ENCODE measurements at regions not wholly inside any gene's neighbourhood (a gene's known extent, or its start where the extent isn't known, plus 50 kb on each side); places are given as distances from the start of the nearest gene placed in this dataset.

DNA sequence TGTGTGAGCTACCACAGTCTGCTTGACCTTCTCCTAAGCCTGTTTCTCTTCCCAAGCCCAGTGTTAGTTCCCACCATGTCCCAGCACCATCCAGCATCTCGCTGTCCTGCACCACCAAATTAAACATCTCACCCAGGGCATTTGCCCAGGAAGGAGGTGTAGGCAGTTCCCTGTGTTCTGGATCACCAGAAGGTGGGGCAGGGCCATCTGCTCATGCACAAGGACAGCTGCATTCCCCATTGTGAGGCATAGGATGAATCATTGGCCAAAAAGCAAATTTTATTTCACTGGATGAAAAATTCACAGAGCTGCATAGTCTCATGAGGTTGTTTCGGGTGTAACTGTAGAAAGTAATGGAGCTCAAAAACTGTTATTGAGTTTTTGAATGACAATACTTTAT lies 89.5 kb upstream of the GRIA1 start:
- DNase-seq = no peak

DNA sequence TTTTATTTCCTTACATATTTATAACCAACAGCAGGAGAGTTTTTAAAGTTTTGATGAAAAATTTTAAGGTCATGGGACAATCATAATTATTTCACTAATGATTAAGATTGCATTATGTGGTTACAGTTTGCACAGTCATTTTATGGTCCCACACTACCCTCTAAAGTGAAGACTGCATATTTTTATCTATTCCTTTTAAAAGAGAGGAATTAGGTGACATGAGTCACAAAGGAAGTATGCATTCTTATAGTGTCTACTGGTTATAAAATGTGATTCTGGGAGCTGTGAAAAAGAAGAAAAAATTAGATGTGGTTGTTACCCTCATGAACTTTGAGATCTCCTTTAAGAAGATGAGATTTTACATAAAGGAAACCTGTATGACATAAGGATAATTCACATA lies 87.9 kb upstream of the GRIA1 start:
- no peak for DNase-seq

DNA sequence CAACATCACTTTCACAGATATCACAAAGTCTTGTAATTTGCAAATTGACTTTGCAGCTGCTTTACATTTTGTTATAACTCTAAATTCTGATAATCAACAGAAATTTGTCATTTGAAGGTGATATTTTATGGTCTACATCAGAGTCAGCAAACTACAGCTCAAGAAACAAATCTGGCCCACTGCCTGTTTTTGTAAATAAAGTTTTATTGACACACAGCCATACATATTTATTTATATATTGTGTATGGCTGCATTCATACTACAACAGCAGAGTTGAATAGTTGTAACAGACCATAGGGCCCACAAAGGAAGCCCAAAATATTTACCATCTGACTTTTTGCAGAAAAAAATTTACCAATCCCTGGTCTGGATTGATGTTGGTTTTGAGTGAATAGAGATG lies 87.0 kb upstream of the GRIA1 start:
- no peak for DNase-seq

DNA sequence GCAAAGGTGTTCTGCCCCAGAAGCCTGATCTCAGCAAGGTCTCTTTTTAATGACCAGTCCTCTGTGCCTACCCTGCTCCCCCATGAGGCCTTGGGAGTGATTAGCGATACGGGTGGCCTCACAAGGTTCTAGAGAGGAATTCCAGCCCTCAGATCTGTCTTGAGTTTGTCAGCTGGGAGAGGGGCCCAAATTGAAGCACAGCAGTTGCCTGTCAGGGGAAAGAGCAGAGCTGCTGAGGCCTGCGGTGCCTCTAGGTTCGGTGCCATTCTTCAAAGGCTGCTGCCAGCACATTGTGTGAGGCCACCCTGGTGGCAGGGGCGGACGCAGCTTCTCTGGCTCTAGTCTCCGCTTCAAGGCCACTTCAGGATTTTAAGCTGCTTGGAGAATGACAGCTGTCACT lies 85.7 kb upstream of the GRIA1 start:
- DNase-seq = no peak

DNA sequence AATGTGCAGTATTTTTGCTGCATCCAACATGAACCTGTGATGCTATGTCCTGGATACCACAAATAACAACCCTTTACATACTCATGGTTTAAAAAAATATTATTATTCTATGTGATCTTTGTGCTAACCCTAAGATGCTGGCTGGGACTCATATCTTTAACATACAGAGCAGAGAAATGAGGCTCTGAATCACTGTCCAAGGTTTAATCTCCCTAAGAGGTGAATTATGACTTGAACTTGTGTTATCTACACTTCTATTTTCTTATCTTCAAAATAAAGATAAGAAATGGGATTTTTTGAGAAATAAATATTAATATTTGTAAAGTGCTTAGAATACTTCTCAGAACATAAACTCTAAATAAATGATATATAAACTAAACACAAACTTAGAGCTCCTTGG lies 68.8 kb upstream of the GRIA1 start:
- no peak for DNase-seq

DNA sequence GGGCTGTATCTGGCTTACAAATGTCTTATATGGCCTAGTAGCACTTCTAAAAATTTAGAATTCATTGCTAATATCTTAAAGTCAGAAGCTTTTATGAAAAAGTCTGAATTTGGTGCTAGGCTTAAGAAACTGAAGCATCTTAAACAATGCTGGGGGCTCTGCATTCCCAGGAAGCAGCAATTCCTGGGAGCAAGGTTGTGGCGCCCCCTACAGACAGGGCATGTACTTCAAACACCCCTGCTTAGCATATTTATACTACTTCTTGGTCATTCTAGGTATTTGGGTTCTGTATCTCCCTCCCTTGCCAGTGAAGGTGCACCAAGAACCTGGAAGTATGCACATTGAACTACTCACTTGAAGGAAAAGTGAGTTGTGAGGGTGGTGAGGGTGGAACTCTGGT lies 64.6 kb upstream of the GRIA1 start:
- DNase-seq = no peak

DNA sequence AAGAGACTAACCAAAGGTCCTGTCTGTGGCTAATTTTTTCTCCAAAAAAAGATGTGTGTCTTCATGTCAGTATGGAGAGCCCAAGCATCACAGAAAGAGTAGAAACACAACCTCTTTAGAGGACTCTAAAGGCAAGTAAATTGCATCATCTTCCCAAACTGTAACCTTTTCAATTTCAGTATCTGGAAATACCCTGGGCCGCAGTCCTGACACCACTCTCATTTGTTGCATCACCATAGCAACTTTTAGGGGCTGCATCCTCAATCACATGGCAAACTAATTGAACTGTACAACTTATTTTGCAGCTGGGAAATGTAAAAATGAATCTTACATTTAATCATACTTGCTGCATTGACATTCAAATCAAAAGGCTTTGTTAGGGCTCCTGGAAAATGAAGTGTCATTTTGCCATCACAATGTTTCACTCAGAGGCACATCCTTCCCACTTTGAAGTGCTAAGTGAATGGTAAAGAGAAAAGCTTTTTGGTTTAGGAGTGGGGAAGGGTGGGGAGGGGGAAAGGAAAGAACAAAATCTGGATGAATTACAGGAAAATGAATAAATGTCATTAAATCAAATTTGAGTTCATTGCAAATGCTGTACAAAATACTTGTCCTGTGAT lies 60.6 kb upstream of the GRIA1 start:
- DNase-seq = no peak

DNA sequence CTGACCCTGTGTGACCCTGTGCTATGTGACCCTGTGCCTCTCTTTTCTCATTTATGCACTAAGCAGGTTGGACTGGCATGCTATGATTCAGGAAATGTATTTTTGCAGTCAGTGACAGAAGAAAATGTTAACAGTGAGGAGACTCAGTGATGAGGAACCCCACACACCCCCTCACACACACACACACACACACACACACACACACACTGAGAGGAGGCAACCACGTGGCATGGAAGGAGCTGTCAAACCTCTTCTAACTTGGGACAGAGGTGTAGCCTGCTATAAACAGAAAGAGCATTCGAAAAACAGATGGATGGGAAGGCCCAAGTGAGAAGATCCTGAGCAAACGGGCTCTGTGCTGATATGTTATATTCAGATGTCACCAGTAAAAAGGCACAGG lies 57.9 kb upstream of the GRIA1 start:
- DNase-seq = no peak

DNA sequence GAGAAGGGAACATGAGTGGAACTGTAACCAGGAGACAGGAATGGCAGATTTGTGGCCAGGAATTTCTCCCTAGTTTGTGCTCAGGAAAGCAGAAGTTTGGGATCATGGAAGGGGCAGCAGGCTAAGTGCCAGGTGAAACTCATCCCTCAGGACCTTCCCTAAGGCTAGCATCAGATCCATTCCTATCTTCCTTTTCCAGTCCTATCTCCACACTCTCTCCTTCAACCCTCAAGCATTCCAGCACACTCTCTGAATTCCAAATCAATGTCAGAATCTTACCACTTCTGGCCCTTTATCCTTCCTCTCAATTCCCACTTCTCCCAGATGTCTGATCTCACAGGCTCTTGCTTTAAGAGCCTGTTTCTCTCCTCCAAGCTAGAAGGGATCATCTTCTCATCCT lies 53.2 kb upstream of the GRIA1 start:
- no peak for DNase-seq

DNA sequence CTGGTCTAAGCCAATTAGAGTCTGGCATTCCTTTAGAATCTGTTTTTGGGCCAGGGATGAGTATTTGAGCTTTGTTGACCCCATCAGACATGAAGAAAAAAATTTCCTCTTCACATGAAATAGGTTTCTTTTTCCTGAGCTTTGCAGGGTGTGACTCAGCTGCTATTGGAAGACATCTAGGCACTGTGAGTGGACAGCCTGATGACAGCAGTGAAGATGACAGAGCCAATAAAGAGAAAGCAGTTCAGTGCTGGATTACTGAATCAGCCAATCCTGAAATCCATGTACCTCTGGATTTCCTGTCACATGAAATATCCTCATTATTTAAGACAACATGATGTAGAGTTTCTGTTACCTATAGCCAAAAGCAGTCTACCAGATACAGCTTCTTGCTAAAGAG lies 51.3 kb upstream of the GRIA1 start:
- no peak for DNase-seq
